ENCODE measurements at regions not wholly inside any gene's neighbourhood (a gene's known extent, or its start where the extent isn't known, plus 50 kb on each side); places are given as distances from the start of the nearest gene placed in this dataset.

DNA sequence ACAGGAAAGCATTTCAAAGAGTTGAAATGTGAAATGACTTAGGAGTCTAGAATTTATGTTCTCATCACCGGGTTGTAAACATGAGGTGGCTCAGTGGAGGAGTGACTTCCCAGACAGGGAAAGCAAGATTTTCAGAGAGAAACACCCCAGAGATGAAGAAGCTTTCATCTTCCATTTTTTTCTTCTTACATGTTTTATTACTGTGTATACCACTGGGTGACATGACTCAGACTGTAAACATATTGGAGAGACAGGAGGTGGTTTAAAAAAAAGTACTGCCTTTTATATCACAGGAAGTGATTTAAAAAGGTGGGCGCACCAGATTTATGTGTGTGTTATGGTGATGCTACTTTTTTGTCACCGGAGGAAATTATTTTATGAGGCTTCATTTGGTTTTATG lies 209.1 kb upstream of the TUT7 start:
- Mint-ChIP-seq H3K9me3 (ENCODE audit: low read depth) (peaks cover 6% of the 10 kb centered on the region), H3K27me3 (peaks cover 12% of the 10 kb centered on the region), H3K36me3 (ENCODE audit: low read depth) (no peaks in the 10 kb centered on the region), H3K27ac (no peak overlapping the region), H3K4me3 (no peak overlapping the region), H3K4me1 (no peaks in the 10 kb centered on the region)
- CTCF ChIA-PET = no interaction called here
- ATAC-seq (no peak), DNase-seq (no peak)
- POLR2A ChIA-PET = interaction anchor here (0.6 kb wide), 1 partner anchor 335 kb away, joined by 3 read pairs; no protein-coding TSS in a partner anchor
- intact Hi-C loops (cut with DNase I, micrococcal nuclease) = no loop called here

GRCh38 chr9:86562691-86563090 lies 208.5 kb upstream of the TUT7 start:
- Mint-ChIP-seq H3K4me3 (no peak overlapping the region), H3K27me3 (peaks cover 9% of the 10 kb centered on the region), H3K27ac (no peak overlapping the region), H3K9me3 (ENCODE audit: low read depth) (peaks cover 4% of the 10 kb centered on the region), H3K36me3 (ENCODE audit: low read depth) (no peaks in the 10 kb centered on the region), H3K4me1 (no peaks in the 10 kb centered on the region)
- DNase-seq (no peak), ATAC-seq (no peak)
- ChIA-PET POLR2A (no interaction called here), CTCF (no interaction called here)
- intact Hi-C loops (cut with DNase I, micrococcal nuclease) = no loop called here

- POLR2A ChIA-PET = no interaction called here
- no peak for ATAC-seq
- intact Hi-C loops (cut with DNase I, micrococcal nuclease) = no loop called here
Observed at GRCh38 chr9:86557918-86558317, 203.7 kb upstream of the TUT7 start.

DNA sequence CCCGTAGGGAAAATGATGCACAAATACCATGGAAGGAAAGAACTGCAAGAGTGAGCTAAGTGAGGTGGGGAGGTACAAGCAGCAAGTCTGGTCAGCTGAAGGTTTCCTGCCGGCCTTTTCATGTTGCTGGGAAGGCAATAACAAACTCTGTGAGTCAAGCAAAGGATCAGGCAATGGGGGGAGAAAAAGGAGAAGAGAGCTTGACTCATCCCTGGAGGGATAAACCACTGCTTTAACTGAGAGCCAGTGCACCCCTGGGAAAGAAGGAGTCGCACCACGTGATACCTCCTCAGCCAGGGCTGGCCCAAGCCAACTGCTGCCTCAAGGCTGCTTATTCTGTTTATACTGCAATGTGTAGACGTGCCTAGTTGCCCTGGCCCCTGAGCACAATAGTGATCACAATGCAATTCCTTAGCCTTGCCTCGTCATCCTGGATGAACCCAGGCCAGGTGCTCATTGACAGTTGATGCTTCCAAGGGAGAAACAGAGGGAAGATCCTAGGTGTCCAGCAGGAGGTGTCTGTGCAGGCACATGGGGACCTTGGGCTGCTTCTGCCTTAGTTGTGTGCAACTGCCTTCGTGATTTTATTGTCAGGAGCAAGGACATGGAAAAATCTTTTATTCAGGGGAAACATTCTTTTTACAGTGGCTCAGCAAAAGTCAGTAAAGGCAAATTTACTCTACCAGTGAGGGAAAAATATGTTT lies 203.0 kb upstream of the TUT7 start:
- H3K4me3 Mint-ChIP-seq = no peak overlapping the region
- H3K27ac Mint-ChIP-seq = no peak overlapping the region
- CTCF ChIA-PET = no interaction called here

More at GRCh38 chr9:86557918-86558317, 203.7 kb upstream of the TUT7 start:
- Mint-ChIP-seq H3K27ac (no peak overlapping the region), H3K9me3 (ENCODE audit: low read depth) (no peaks in the 10 kb centered on the region), H3K27me3 (peaks cover 18% of the 10 kb centered on the region), H3K36me3 (ENCODE audit: low read depth) (no peaks in the 10 kb centered on the region), H3K4me3 (no peak overlapping the region), H3K4me1 (no peaks in the 10 kb centered on the region)
- CTCF ChIA-PET = no interaction called here
- no peak for DNase-seq

DNA sequence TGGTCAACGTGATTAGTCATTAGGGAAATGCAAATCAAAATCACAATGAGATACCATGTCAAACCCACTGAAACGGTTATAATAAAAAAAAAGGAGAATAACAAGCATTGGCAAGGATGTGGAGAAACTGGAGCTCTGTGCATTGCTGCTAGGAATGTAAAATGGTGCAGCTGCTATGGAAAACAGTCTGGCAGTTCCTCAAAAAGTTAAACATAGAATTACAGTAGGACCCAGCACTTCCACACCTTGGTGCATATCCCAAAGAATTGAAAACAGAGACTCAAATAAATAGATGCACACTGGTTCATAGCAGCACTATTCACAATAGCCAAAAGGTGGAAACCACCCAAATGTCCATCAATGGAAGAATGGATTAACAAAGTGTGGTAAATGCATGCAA lies 201.5 kb upstream of the TUT7 start:
- ChIA-PET POLR2A (no interaction called here), CTCF (no interaction called here)
- no peak for DNase-seq
- Mint-ChIP-seq H3K4me3 (no peak overlapping the region), H3K36me3 (ENCODE audit: low read depth) (no peaks in the 10 kb centered on the region), H3K9me3 (ENCODE audit: low read depth) (no peaks in the 10 kb centered on the region), H3K27me3 (peaks cover 27% of the 10 kb centered on the region), H3K4me1 (no peaks in the 10 kb centered on the region), H3K27ac (no peak overlapping the region)
- intact Hi-C loops (cut with DNase I, micrococcal nuclease) = no loop called here
- no peak for ATAC-seq

More for the DNA sequence above, 203.0 kb upstream of the TUT7 start:
- Mint-ChIP-seq H3K36me3 (ENCODE audit: low read depth) (no peaks in the 10 kb centered on the region), H3K27me3 (peaks cover 22% of the 10 kb centered on the region), H3K4me1 (no peaks in the 10 kb centered on the region), H3K9me3 (ENCODE audit: low read depth) (no peaks in the 10 kb centered on the region)
- ATAC-seq (no peak), DNase-seq (no peak)
- intact Hi-C loops (cut with DNase I, micrococcal nuclease) = no loop called here
- POLR2A ChIA-PET = no interaction called here

- ATAC-seq = no peak
- CTCF ChIA-PET = interaction anchor here (1.1 kb wide), 1 partner anchor 9 kb away, joined by 3 read pairs; no protein-coding TSS in a partner anchor
Observed at GRCh38 chr9:86550401-86550800, 196.2 kb upstream of the TUT7 start.

DNA sequence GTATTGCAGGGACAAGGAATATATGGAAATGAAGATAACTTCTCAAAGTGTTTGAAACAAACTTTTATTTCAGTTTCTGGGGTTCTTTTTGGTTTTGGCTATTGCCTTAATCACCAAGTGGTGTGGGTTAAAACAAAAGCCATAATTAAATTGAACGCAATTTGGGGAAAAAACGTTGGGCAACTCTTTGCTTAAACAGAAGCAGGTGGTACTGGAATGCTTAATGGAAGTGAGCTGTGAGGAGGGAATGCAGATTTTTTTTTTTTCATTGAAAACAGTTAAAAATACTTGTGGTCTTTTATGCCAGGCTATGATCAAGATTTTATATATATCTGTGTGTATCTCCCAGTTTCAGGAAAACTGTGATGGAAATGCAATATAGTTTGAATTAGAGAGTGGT lies 195.7 kb upstream of the TUT7 start:
- H3K36me3 Mint-ChIP-seq (ENCODE audit: low read depth) = no peaks in the 10 kb centered on the region
- ChIA-PET POLR2A (no interaction called here), CTCF (interaction anchor here (1.1 kb wide), 1 partner anchor 9 kb away, joined by 3 read pairs; no protein-coding TSS in a partner anchor)
- no peaks in the 10 kb centered on the region for H3K9me3 Mint-ChIP-seq (ENCODE audit: low read depth)
- ATAC-seq (no peak), DNase-seq (no peak)
- intact Hi-C loops (cut with DNase I, micrococcal nuclease) = no loop called here
- H3K4me3 Mint-ChIP-seq = no peak overlapping the region
- H3K27me3 Mint-ChIP-seq = peaks cover 27% of the 10 kb centered on the region
- H3K4me1 Mint-ChIP-seq = no peaks in the 10 kb centered on the region
- no peak overlapping the region for H3K27ac Mint-ChIP-seq

More at GRCh38 chr9:86550401-86550800, 196.2 kb upstream of the TUT7 start:
- no peaks in the 10 kb centered on the region for H3K4me1 Mint-ChIP-seq
- no peaks in the 10 kb centered on the region for H3K9me3 Mint-ChIP-seq (ENCODE audit: low read depth)
- H3K27me3 Mint-ChIP-seq = peaks cover 27% of the 10 kb centered on the region
- H3K4me3 Mint-ChIP-seq = no peak overlapping the region
- DNase-seq = no peak
- H3K27ac Mint-ChIP-seq = no peak overlapping the region
- intact Hi-C loops (cut with DNase I, micrococcal nuclease) = no loop called here
- POLR2A ChIA-PET = no interaction called here
- H3K36me3 Mint-ChIP-seq (ENCODE audit: low read depth) = no peaks in the 10 kb centered on the region

DNA sequence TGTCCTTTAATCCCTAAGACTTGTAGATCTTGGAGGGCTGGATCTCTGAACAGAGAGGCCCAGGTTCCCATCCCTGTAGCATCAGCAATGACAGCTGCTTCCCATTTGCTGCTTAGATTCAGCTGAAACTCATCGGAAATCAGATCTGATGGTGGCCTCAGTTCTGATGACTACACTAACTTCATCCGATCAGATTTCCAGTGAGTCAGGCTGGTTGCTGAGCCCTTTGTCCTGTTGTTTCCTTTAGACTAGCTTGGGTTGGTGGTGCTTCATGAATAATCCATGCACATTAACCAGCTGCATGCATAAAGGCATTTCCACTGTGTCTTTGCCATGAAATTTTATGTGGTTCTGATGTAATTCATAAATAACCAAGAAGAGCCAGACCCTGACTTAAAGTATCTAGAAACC lies 195.2 kb upstream of the TUT7 start:
- Mint-ChIP-seq H3K4me1 (no peaks in the 10 kb centered on the region), H3K27ac (no peak overlapping the region), H3K9me3 (ENCODE audit: low read depth) (no peaks in the 10 kb centered on the region)

GRCh38 chr9:86548220-86548619 lies 194.0 kb upstream of the TUT7 start:
- ChIA-PET POLR2A (no interaction called here), CTCF (no interaction called here)
- Mint-ChIP-seq H3K27me3 (peaks cover 23% of the 10 kb centered on the region), H3K4me3 (no peak overlapping the region), H3K27ac (no peak overlapping the region), H3K4me1 (no peaks in the 10 kb centered on the region), H3K9me3 (ENCODE audit: low read depth) (no peaks in the 10 kb centered on the region), H3K36me3 (ENCODE audit: low read depth) (no peaks in the 10 kb centered on the region)
- intact Hi-C loops (cut with DNase I, micrococcal nuclease) = no loop called here
- no peak for DNase-seq
- ATAC-seq = no peak

More for the DNA sequence above, 195.2 kb upstream of the TUT7 start:
- CTCF ChIA-PET = interaction anchor here (1.1 kb wide), 1 partner anchor 8 kb away, joined by 3 read pairs; no protein-coding TSS in a partner anchor
- Mint-ChIP-seq H3K36me3 (ENCODE audit: low read depth) (no peaks in the 10 kb centered on the region), H3K4me3 (no peak overlapping the region), H3K27me3 (peaks cover 26% of the 10 kb centered on the region)
- POLR2A ChIA-PET = no interaction called here
- DNase-seq = no peak
- ATAC-seq = no peak
- intact Hi-C loops (cut with DNase I, micrococcal nuclease) = no loop called here

GRCh38 chr9:86547571-86547970 lies 193.4 kb upstream of the TUT7 start:
- H3K27me3 Mint-ChIP-seq = peaks cover 18% of the 10 kb centered on the region
- CTCF ChIA-PET = no interaction called here
- intact Hi-C loops (cut with DNase I, micrococcal nuclease) = no loop called here
- no peaks in the 10 kb centered on the region for H3K36me3 Mint-ChIP-seq (ENCODE audit: low read depth)
- no peak overlapping the region for H3K4me3 Mint-ChIP-seq
- no peak for ATAC-seq
- H3K27ac Mint-ChIP-seq = no peak overlapping the region
- POLR2A ChIA-PET = no interaction called here
- no peak for DNase-seq
- H3K4me1 Mint-ChIP-seq = no peaks in the 10 kb centered on the region
- H3K9me3 Mint-ChIP-seq (ENCODE audit: low read depth) = no peaks in the 10 kb centered on the region

DNA sequence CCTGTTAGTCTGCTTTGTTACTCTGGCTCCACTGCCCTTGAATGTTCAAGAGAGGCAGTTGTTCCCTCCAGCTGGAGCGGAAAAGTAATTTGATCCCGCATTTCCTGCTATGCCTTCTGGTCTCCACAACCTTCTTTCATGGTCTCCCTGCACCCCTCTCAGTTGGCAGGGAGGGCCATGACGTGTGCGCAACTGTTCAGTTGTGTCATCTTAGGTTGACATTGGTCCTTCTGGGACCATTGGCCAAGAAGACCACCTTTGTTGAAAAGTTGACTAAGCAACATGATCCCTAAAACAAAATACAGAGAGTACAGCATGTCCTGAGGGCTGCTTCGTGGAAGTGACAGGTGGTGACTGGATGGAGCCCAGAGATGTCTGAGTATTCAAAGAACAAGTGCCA lies 192.5 kb upstream of the TUT7 start:
- no peak for DNase-seq
- Mint-ChIP-seq H3K36me3 (ENCODE audit: low read depth) (no peaks in the 10 kb centered on the region), H3K27me3 (peaks cover 12% of the 10 kb centered on the region), H3K4me1 (no peaks in the 10 kb centered on the region), H3K27ac (no peak overlapping the region), H3K9me3 (ENCODE audit: low read depth) (no peaks in the 10 kb centered on the region), H3K4me3 (no peak overlapping the region)
- ChIA-PET CTCF (no interaction called here), POLR2A (no interaction called here)
- ATAC-seq = no peak
- intact Hi-C loops (cut with DNase I, micrococcal nuclease) = no loop called here

DNA sequence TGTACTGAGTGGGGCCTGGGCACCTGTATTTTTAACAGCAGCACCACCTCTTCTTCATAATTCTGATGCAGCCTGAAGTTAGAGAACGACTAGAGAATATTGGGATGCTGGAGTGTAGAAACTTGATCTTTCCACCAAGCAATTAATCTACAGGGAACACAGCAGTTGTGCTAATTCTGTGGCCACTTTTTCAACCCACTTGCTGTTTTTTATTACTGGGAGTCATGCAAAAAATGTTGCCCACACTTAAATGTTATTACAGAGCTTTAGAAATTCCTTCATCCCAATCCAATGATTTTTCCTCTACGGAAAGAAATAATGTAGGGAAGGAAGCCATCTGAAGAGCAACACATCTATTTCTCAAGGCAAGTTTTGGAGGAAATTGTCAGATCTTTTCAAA lies 190.9 kb upstream of the TUT7 start:
- POLR2A ChIA-PET = no interaction called here
- Mint-ChIP-seq H3K27ac (no peak overlapping the region), H3K4me1 (no peaks in the 10 kb centered on the region), H3K36me3 (ENCODE audit: low read depth) (no peaks in the 10 kb centered on the region), H3K9me3 (ENCODE audit: low read depth) (no peaks in the 10 kb centered on the region), H3K4me3 (no peak overlapping the region), H3K27me3 (peaks cover 8% of the 10 kb centered on the region)
- CTCF ChIA-PET = no interaction called here
- DNase-seq (no peak), ATAC-seq (no peak)
- intact Hi-C loops (cut with DNase I, micrococcal nuclease) = no loop called here

All from activated CD4-positive, alpha-beta T cell treated with anti-CD3 and anti-CD28 coated beads for 36 hours (primary cell).